HG03135 (cell line): ENCODE measurements at regions not wholly inside any gene's neighbourhood (a gene's known extent, or its start where the extent isn't known, plus 50 kb on each side); places are given as distances from the start of the nearest gene placed in this dataset.
"Not testable (repeated sequence)": the region's sequence is repeated elsewhere in the genome, so short reads cannot be mapped to it uniquely, and the experiment has no call there.

Experiments used
- ATAC-seq: cut with Tn5 transposase; IDR thresholded peaks from one replicate; pipeline ENCODE4 v1.9.1; 2021; ENCODE audit warnings: mild to moderate bottlenecking, moderate library complexity; ENCODE audit not compliant: unreplicated experiment

- ATAC-seq, result no peak
These were observed 251.6 kb downstream of the ZWINT start for GRCh38 chr10:56109454-56109853.

- no peak for ATAC-seq
These were observed 256.1 kb downstream of the ZWINT start for GRCh38 chr10:56104923-56105322.

GRCh38 chr10:56104487-56104886 is 256.6 kb downstream of the ZWINT start:
- ATAC-seq, result no peak

GRCh38 chr10:56096226-56096517 is 264.9 kb downstream of the ZWINT start:
- no peak for ATAC-seq

- no peak for ATAC-seq
These were observed 265.4 kb downstream of the ZWINT start for GRCh38 chr10:56095506-56096225.

- ATAC-seq, result not testable (repeated sequence)
These were observed 267.4 kb downstream of the ZWINT start for GRCh38 chr10:56093645-56094044.

GRCh38 chr10:56091872-56092271 is 269.2 kb downstream of the ZWINT start:
- no peak for ATAC-seq

GRCh38 chr10:56090914-56091540 is 270.0 kb downstream of the ZWINT start:
- ATAC-seq, result no peak

GRCh38 chr10:56085406-56086122 is 275.5 kb downstream of the ZWINT start:
- ATAC-seq, result no peak

- ATAC-seq, result no peak
These were observed 278.9 kb downstream of the ZWINT start for GRCh38 chr10:56082169-56082568.

- ATAC-seq, result no peak
These were observed 292.4 kb downstream of the ZWINT start for GRCh38 chr10:56068473-56069263.

GRCh38 chr10:56068040-56068439 is 293.0 kb downstream of the ZWINT start:
- no peak for ATAC-seq

- ATAC-seq, result no peak
These were observed 297.4 kb downstream of the ZWINT start for GRCh38 chr10:56063642-56064041.

- no peak for ATAC-seq
These were observed 303.2 kb downstream of the ZWINT start for GRCh38 chr10:56057860-56058259.

- no peak for ATAC-seq
These were observed 325.6 kb downstream of the ZWINT start for GRCh38 chr10:56035489-56035888.

- no peak for ATAC-seq
These were observed 332.5 kb downstream of the ZWINT start for GRCh38 chr10:56028298-56029132.

GRCh38 chr10:56012101-56012500 is 349.0 kb downstream of the ZWINT start:
- ATAC-seq, result no peak

GRCh38 chr10:56003555-56003954 is 357.5 kb downstream of the ZWINT start:
- no peak for ATAC-seq

- ATAC-seq, result no peak
These were observed 371.9 kb downstream of the ZWINT start for GRCh38 chr10:55989188-55989587.

- no peak for ATAC-seq
These were observed 381.9 kb downstream of the ZWINT start for GRCh38 chr10:55979203-55979602.

- no peak for ATAC-seq
These were observed 395.0 kb downstream of the ZWINT start for GRCh38 chr10:55966101-55966500.
